Left lung (tissue), 4 donors: ENCODE measurements at regions not wholly inside any gene's neighbourhood (a gene's known extent, or its start where the extent isn't known, plus 50 kb on each side); places are given as distances from the start of the nearest gene placed in this dataset.
A peak's percentile ranks its signal among the peaks of the same experiment; 100 is the strongest.

Source experiments
- ATAC-seq: fragments of 200-7000 bp; cut with Tn5 transposase; one replicate; pipeline ENCODE4 v1.9.1; 2020; ENCODE audit warnings: moderate library complexity
- DNase-seq, 4 donors: peaks; one replicate each; pipeline ENCODE4 v3.0.0-alpha.2; 2013 to 2020
- H3K27ac ChIP-seq, 2 donors: fragments of 200-600 bp; sonication (generic) in 1 of 2; one replicate each; pipeline versions ENCODE4 v1.5.0 to v1.8.0; 2020 to 2021
- H3K27me3 ChIP-seq, 2 donors: fragments of 200-600 bp; sonication (generic) in 1 of 2; one replicate each; pipeline versions ENCODE4 v1.5.0 to v1.8.0; 2020 to 2021
- H3K36me3 ChIP-seq, 2 donors: fragments of 200-600 bp; sonication (generic) in 1 of 2; one replicate each; pipeline versions ENCODE4 v1.5.0 to v1.8.0; 2020 to 2021
- H3K4me1 ChIP-seq, 2 donors: fragments of 200-600 bp; one replicate each; pipeline ENCODE4 v1.8.0; 2021
- H3K4me3 ChIP-seq, 2 donors: fragments of 200-600 bp; sonication (generic) in 1 of 2; one replicate each; pipeline versions ENCODE4 v1.5.0 to v1.8.0; 2020 to 2021; ENCODE audit warnings: mild to moderate bottlenecking in 1 of 2
- H3K9me3 ChIP-seq, 2 donors: fragments of 200-600 bp; sonication (generic) in 1 of 2; one replicate each; pipeline versions ENCODE4 v1.5.0 to v1.8.0; 2020 to 2021
- intact Hi-C, 2 donors: fragments of 100-400 bp; cut with DNase I; formaldehyde crosslinking; loops; one replicate each; pipeline versions ENCODE4 v1.11.2 to v1.14.2; 2022
- TF ChIP-seq, protein P1 (sequence below), 2 donors: fragments of 200-600 bp; sonication (generic) in 1 of 2; IDR thresholded peaks; one replicate each; pipeline versions ENCODE4 v1.5.0 to v1.8.0; 2021; ENCODE audit warnings: antibody characterized with exemption in 2 of 2
- donor health status: DM: no; HTN: yes; CAD: no.
- donor health status: DM: no; HTN: no; CAD: no.

DNA sequence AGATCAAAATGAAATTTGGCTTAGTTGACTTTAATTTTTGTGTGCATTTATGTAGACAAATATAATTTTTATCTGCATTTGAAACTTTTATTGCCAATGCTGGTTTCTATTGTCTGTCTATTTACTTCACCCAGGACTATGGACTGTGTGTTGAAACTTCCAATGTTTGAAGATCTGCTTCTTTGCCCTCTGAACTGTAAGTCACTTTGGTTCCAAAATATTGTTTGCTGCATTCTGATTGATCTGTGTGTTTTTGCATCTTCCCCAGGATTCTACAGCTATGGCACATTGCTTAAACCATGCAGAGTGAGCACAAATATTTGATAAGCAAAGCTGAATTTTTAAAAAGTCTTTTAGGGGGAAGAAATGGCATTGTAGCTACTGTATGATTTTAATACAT lies 131.0 kb upstream of the SOX5 start:
- ATAC-seq, result no peak
- H3K9me3 ChIP-seq, result no peaks in the 10 kb centered on the region
- no peak for DNase-seq
- TF ChIP-seq, protein P1, sequence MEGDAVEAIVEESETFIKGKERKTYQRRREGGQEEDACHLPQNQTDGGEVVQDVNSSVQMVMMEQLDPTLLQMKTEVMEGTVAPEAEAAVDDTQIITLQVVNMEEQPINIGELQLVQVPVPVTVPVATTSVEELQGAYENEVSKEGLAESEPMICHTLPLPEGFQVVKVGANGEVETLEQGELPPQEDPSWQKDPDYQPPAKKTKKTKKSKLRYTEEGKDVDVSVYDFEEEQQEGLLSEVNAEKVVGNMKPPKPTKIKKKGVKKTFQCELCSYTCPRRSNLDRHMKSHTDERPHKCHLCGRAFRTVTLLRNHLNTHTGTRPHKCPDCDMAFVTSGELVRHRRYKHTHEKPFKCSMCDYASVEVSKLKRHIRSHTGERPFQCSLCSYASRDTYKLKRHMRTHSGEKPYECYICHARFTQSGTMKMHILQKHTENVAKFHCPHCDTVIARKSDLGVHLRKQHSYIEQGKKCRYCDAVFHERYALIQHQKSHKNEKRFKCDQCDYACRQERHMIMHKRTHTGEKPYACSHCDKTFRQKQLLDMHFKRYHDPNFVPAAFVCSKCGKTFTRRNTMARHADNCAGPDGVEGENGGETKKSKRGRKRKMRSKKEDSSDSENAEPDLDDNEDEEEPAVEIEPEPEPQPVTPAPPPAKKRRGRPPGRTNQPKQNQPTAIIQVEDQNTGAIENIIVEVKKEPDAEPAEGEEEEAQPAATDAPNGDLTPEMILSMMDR (IDR thresholded peaks at IDR 0.05), result no peak
- H3K27me3 ChIP-seq, result no peaks in the 10 kb centered on the region
- H3K4me1 ChIP-seq, result no peaks in the 10 kb centered on the region
- H3K36me3 ChIP-seq, result no peaks in the 10 kb centered on the region
- no peak overlapping the region for H3K27ac ChIP-seq
- no peak overlapping the region for H3K4me3 ChIP-seq
- intact Hi-C loops, result no loop called here

DNA sequence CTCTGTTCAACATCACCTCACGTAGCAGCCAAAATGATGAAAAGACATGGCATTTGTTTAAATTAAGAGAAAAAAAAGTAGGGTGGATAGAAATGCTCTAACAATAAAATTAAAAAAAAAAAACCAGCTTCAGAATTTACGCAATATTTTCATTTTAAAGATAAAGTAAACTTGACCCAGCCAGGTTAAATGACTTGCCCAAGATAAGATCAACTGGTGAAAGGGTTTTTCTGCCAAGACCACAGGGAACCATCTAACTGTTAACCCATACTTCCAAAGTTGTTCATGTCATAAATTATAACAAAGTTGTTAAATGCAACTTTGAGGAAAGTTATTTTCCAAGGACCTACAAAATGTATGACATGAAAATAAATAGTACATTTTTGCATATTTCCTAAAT lies 129.6 kb upstream of the SOX5 start:
- Histone ChIP-seq H3K27ac (no peak overlapping the region), H3K4me3 (no peak overlapping the region), H3K4me1 (no peaks in the 10 kb centered on the region), H3K27me3 (no peaks in the 10 kb centered on the region), H3K9me3 (no peaks in the 10 kb centered on the region), H3K36me3 (no peaks in the 10 kb centered on the region)
- ATAC-seq, result no peak
- DNase-seq, result no peak
- intact Hi-C loops, result no loop called here
- TF ChIP-seq, protein P1 (IDR thresholded peaks at IDR 0.05), result no peak

DNA sequence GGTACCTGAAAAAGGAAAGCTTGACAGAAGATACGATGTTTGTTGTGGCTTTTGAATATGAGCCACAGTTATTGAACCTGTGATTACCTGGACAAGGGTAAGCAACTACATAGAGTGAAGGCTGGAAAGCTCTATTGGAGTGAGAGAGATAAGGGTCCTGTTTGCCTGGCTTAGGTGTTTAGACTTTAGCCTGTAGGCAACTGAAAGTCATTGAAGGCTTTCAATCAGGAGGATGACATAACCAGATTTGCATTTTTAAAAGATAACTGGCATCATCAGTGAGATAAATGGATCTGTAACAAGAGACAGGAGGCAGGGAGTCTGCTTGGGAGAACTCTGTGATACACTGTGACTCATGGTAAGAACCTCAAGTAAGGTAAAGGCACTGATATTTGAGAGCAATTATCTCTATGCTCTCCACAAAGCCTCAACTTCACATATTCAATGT lies 128.9 kb upstream of the SOX5 start:
- no peak for DNase-seq
- H3K27me3 ChIP-seq, result no peaks in the 10 kb centered on the region
- no peaks in the 10 kb centered on the region for H3K36me3 ChIP-seq
- H3K4me1 ChIP-seq, result no peaks in the 10 kb centered on the region
- no peak overlapping the region for H3K27ac ChIP-seq
- TF ChIP-seq, protein P1 (IDR thresholded peaks at IDR 0.05), result no peak
- intact Hi-C loops, result no loop called here
- H3K9me3 ChIP-seq, result no peaks in the 10 kb centered on the region
- ATAC-seq, result no peak
- H3K4me3 ChIP-seq, result no peak overlapping the region

DNA sequence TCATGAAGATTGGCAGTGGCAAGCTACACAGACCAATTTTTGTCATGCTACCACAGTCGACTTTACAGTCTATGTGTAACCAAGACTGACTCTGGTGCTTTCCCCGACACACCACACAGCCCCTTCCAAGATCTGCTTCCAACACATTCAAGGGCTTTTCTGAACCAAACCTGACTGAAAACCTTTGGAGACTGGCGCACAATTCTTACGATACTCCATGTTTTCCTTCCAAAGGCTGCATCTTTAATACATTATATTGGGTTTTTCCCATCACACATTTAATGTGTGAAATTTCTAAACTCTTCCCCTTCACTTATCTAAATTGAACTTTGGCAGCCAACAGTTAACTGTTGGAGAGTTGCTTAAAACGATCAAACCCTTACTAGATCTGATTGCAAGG lies 127.7 kb upstream of the SOX5 start:
- H3K9me3 ChIP-seq, result no peaks in the 10 kb centered on the region
- H3K27me3 ChIP-seq, result no peaks in the 10 kb centered on the region
- DNase-seq (no peak), ATAC-seq (no peak)
- H3K27ac ChIP-seq, result no peak overlapping the region
- no peaks in the 10 kb centered on the region for H3K4me1 ChIP-seq
- intact Hi-C loops, result no loop called here
- TF ChIP-seq, protein P1 (IDR thresholded peaks at IDR 0.05), result no peak
- no peak overlapping the region for H3K4me3 ChIP-seq
- no peaks in the 10 kb centered on the region for H3K36me3 ChIP-seq

DNA sequence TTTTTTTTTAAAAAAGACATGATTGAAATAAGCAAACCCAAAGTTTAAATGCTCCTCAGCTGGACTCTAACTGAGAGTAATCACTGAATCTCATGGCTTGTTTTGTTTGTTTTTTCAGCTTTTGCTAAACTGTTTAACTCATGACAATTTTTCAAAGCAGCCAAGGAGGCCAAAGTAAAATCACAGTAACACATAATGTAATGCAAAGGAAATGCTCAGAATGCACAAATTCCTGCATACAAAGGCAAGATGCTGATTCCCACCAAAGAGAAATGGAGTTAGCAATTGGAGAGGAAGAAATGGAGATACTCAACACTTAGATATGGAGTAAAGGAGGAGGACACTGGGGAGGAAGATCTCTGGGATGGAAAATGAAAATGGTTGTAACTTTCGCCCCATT lies 126.2 kb upstream of the SOX5 start:
- H3K27me3 ChIP-seq, result no peaks in the 10 kb centered on the region
- no peaks in the 10 kb centered on the region for H3K4me1 ChIP-seq
- ATAC-seq, result no peak
- intact Hi-C loops, result no loop called here
- no peaks in the 10 kb centered on the region for H3K36me3 ChIP-seq
- peak in 2 of 4 donors; percentile 8 to 11 for DNase-seq
- H3K27ac ChIP-seq, result no peak overlapping the region
- no peak overlapping the region for H3K4me3 ChIP-seq
- TF ChIP-seq, protein P1 (IDR thresholded peaks at IDR 0.05), result no peak
- no peaks in the 10 kb centered on the region for H3K9me3 ChIP-seq
